ENCODE measurements at regions not wholly inside any gene's neighbourhood (a gene's known extent, or its start where the extent isn't known, plus 50 kb on each side); places are given as distances from the start of the nearest gene placed in this dataset.

DNA sequence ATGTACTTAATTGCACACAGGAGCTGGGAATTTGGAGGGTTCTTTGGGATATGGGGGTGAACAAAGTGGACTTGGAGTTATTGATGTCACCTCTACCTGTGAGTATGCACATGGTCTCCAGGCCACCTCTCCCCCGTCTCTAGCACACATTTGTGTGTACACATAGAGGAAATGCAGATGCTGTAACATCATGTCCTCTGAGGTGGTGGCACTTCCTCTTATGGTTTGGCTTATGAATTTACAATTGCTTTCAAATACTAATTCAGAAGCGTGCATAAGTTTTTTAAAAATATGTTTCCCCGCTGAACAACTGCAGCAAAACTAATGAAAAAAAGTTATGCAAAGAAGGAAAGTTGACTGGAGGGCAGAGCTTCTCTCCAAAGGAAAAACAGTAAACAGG is 152.0 kb upstream of the TENM4 start:
- DNase-seq (ENCODE audit: extremely low read depth in 1 of 2, low read depth in 1 of 2) = no peak

- no peak for DNase-seq (ENCODE audit: extremely low read depth in 1 of 2, low read depth in 1 of 2)
Observed at GRCh38 chr11:79592406-79592805, 151.6 kb upstream of the TENM4 start.

- no peak for DNase-seq (ENCODE audit: extremely low read depth in 1 of 2, low read depth in 1 of 2)
Observed at GRCh38 chr11:79582434-79582833, 141.6 kb upstream of the TENM4 start.

DNA sequence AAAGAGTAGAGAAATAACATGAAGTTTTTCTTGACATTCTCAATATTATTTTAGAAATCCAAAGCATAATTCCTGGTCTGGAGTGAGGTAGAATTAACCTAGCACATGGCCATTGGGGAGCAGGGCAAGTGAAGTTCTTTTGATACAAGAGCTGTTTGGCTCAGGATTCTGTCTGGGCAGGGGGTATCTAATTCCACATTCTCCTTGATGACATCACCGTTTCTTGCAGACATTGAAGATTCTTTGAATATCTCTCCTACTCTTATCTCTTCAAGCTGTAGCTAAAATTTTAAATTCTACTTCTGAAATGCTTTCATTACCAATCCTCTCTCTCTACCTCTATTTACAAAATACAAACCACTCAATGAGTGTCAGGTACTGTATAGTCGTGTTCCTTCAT is 138.2 kb upstream of the TENM4 start:
- DNase-seq (ENCODE audit: extremely low read depth in 1 of 2, low read depth in 1 of 2) = no peak

DNA sequence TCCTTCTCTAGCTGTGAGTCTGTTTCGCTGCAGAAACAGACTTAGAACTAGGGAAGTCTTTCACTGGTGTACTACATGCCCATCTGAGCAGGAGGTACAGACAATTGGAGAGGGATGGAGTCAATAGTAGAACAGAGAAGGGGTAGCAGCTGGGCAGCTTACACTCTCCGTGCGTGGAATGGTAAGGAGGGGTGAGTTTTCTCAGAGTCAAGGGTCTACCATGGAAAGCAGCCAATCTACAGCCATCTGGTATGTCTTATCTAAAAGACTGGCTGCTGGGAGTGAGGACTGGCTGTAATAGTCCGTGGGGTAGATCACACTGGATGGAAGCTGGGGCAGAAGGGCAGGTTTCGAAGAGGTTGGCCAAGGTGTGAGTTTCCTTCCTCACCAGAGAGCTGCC is 137.3 kb upstream of the TENM4 start:
- no peak for DNase-seq (ENCODE audit: extremely low read depth in 1 of 2, low read depth in 1 of 2)

DNA sequence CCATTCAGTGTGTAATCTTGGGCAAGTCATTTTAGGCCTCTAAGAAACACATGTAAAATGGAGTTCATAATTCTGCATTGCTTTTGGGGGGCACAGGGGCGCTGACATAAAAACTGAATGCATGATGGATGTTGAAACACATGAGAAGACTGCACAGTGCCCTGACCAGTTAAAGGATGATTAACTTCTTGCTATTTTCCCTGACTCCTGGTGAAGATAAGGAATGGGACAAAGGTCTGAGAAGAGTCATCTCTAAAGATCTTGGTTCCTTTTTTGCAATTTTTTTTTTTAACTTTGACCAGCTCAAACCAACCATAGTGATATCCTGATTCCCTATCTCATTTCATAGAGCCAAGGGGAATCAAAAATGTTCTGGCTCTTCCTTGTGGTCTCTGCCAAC is 134.9 kb upstream of the TENM4 start:
- DNase-seq (ENCODE audit: extremely low read depth in 1 of 2, low read depth in 1 of 2) = no peak

DNA sequence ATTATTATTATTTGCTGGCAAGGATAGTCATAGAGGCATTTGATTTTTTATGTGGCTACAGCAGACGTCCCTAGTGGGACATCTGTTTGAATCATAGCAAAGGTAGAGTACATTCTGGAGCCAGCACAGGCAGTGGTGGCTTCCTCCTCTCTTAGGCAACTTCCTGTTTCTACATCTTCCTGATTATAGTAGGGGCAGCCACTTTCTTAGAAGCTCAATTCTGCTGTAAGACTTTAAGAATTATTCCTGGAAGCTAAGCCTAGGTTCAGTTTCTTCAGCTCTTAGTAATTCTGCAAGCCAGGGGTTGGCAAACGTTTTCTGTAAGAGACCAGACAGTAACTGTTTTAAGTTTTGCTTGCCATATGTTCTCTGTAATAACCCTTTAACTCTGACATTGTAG is 129.3 kb upstream of the TENM4 start:
- DNase-seq (ENCODE audit: extremely low read depth in 1 of 2, low read depth in 1 of 2) = no peak

DNA sequence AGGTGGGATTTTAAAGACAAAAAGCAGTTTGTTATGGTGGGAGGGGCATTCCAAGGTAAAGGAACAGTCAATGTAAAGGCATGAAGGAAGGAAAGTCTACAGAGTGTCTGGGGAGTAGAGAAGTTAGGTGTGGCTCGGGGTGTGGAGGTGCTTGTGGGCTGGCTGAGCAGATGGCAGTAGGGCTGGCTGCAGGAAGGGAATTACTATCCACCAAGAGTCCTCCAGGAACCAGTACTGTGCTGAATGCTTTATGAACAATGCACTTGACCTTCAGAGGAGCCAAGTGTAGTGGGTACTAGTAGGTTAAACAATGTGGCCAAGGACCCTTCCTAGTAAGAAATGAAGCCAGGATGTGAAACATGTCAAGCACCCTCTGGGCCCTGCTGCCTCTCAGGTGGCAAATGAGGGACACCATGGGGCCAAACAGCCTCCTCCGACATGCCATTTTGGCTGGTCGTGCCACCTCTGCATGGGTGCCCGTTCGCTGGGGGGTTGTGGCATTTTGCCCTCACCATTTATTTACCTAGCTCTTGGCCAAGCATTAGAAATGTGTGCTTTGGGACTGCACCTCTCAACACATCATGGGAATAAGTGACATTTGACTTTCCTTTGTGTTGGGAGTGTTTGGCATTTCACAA is 123.6 kb upstream of the TENM4 start:
- no peak for DNase-seq (ENCODE audit: extremely low read depth in 1 of 2, low read depth in 1 of 2)

- DNase-seq (ENCODE audit: extremely low read depth in 1 of 2, low read depth in 1 of 2) = no peak
Observed at GRCh38 chr11:79561496-79561895, 120.7 kb upstream of the TENM4 start.

GRCh38 chr11:79550809-79551208 is 110.0 kb upstream of the TENM4 start:
- no peak for DNase-seq (ENCODE audit: extremely low read depth in 1 of 2, low read depth in 1 of 2)

GRCh38 chr11:79547256-79547655 is 106.4 kb upstream of the TENM4 start:
- no peak for DNase-seq (ENCODE audit: extremely low read depth in 1 of 2, low read depth in 1 of 2)

DNA sequence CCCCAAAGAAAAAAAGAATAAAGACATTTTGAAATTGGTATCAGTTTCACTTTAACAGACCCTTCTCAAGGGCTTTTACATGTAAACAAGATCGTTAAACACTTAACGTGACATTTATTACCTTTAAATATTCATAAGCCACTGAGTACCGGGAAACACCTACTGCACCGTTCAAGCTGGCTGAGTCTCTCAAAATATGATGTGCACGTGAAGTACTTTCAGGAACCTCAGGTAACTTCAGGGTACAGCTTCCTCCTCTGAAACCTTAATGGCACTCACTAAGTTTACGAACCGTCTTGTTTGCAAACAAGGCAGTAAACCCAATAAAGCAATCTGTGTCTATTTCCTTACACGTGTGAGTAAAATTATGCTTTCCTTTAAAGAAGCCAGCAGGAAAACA is 105.5 kb upstream of the TENM4 start:
- no peak for DNase-seq (ENCODE audit: extremely low read depth in 1 of 2, low read depth in 1 of 2)

DNA sequence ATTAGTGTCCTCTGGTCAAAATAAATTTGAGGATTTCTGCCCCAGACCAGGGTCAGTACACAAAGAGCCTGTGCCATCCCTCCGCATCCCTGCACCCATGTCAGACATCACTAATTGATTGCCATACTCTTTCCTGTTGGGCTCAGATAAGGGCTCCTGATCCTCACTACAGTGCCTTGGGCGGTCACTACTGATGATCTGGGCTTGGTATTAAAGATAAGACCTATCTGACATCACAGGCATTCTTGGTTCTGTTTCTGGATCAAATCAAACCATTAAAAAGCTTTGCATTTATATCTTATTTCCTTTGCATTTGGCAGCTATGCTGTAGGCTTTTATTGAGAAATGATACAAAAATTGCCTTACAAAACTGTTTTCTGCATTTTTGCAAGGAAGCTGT is 103.5 kb upstream of the TENM4 start:
- DNase-seq (ENCODE audit: extremely low read depth in 1 of 2, low read depth in 1 of 2) = no peak

DNA sequence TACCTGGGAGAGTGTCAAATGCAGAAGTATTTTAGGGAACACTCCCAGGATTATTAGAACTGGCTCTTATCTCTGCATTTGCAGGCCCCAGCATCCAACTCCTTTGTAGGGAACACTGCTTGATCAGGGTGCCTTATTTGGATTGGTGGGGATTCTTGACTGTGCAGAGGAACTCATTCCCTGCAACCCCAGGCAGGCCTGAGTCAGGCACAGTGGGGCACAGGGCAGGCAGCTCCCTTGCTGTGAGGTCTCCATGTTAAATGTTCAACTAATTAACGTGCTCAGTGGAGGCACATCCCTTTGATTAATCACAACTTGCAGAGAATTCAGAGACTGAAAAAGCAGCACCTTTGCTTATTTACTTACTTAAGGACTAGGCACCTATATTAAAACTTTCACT is 102.3 kb upstream of the TENM4 start:
- no peak for DNase-seq (ENCODE audit: extremely low read depth in 1 of 2, low read depth in 1 of 2)

DNA sequence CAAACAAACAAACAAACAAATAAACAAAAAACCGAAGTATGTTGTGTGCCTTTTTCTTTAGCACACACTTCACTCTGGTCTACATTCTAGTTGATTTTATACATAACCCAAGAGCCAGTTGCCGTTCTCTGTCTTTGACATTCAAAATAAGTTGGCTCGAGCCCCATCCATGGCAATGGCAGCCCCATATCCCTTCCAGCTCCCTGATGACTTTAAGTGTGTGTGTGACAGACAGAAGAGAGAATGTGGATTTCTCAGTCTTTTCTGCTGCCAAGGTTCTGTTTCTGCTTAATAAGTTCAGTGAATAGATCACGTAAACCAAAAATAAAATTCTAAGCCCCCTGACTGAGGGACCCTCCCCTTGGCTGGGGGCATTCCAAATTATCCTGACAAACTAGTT is 100.6 kb upstream of the TENM4 start:
- DNase-seq (ENCODE audit: extremely low read depth in 1 of 2, low read depth in 1 of 2) = no peak

DNA sequence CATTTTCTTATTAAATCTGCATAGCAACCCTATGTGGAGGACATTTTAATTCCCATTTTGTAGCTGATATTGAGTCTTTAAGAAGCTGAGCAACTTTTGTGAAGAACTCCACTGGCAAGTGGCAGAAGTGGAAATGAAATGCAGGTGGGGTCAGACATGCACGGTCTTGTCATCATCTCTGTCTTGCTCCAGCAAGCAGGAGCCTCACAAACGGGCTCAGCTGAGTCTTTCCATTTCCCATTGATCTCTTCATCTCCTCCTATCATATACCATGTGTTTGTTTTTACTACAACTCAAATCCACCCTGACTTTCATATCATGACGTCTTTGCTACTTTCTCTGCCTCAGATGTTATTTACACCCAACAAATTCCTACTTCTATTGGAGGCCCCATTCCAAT is 97.9 kb upstream of the TENM4 start:
- DNase-seq (ENCODE audit: extremely low read depth in 1 of 2, low read depth in 1 of 2) = no peak

DNA sequence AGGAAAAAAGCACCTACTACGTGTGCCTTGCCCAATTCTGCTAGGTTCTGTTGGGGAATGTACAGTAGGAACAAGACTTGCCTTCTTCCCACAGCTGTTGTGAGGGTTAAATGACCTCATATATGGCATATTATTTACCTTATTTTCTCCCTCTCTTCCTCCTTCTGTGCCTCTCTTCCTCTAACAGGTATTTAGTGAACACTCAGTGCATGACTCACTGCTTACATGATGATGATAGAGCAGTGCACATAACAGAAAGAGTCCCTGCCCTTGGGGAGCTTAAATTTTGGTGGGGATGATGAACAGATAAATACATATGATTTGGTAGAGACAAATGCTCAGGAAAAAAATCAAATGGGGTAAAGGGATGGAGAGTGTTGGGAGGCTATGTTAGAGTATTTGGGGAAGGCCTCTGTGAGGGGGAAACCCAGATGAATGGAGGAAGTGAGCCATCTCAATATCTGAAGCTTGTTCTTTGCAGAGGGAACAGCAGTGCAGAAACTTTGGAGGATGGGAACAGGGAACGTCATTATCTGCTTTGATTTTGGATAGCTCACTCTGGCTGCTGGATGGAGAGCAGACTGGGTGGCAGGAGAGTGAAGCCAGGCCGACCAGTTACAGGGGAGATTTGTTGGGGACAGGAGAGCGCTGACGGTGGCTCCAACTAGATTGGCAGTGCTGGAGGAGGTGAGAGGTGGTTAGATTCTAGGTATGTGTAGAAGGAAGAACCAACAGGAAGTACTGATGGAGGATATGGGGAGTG is 95.5 kb upstream of the TENM4 start:
- no peak for DNase-seq (ENCODE audit: extremely low read depth in 1 of 2, low read depth in 1 of 2)

GRCh38 chr11:79535606-79536005 is 94.8 kb upstream of the TENM4 start:
- no peak for DNase-seq (ENCODE audit: extremely low read depth in 1 of 2, low read depth in 1 of 2)

GRCh38 chr11:79525257-79525656 is 84.4 kb upstream of the TENM4 start:
- DNase-seq (ENCODE audit: extremely low read depth in 1 of 2, low read depth in 1 of 2) = no peak

GRCh38 chr11:79522626-79523025 is 81.8 kb upstream of the TENM4 start:
- DNase-seq (ENCODE audit: extremely low read depth in 1 of 2, low read depth in 1 of 2) = no peak

GRCh38 chr11:79520086-79520485 is 79.3 kb upstream of the TENM4 start:
- DNase-seq (ENCODE audit: extremely low read depth in 1 of 2, low read depth in 1 of 2) = no peak

GRCh38 chr11:79515781-79516180 is 75.0 kb upstream of the TENM4 start:
- no peak for DNase-seq (ENCODE audit: extremely low read depth in 1 of 2, low read depth in 1 of 2)

- no peak for DNase-seq (ENCODE audit: extremely low read depth in 1 of 2, low read depth in 1 of 2)
Observed at GRCh38 chr11:79514695-79515094, 73.9 kb upstream of the TENM4 start.

All from activated CD8-positive, alpha-beta memory T cell treated with anti-CD3 and anti-CD28 coated beads for 1 hour (primary cell).